ENCODE measurements at regions not wholly inside any gene's neighbourhood (a gene's known extent, or its start where the extent isn't known, plus 50 kb on each side); places are given as distances from the start of the nearest gene placed in this dataset.
"Not testable (repeated sequence)": the region's sequence is repeated elsewhere in the genome, so short reads cannot be mapped to it uniquely, and the experiment has no call there.

DNA sequence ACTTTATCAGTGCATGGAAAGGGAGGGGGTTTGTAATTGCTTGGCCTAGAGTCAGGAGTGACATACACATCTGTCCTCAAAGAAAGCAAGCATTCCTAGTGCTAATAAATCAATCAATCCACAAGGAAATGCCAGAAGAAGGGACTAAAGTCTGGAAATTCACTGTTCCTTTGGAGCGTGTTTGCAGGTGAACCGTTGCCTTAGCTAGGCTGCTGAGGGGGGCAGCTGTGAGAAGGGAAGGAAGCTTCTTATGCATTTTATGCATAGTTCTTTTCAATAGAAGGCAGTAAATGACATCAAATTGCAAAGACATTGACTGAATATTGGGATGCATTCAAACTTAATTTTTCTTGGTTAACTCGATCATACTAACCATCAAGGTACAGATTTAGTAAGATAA is 1092.5 kb upstream of the SEMA6A start:
- no peak for DNase-seq (ENCODE audit: low read depth in 2 of 3, low spot score in 1 of 3)

DNA sequence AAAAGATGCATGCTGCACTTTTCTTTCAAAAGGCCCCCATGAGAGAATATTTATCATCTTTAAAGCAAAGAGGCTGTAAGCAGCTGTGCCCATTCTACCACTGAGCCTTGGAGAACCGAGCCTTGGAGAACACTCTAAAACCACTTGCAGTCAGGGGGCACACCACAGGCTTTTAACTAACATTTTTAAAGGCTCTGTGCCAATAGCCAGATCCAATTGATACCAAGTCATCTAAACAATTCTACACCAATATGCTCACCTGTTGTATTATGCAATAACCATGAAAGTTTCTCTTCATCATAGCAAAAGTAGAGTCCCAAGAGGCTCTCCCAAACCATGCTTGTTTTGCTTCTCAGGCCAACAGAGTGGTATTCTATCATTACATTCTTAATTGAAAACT is 1090.5 kb upstream of the SEMA6A start:
- no peak for DNase-seq (ENCODE audit: low read depth in 2 of 3, low spot score in 1 of 3)

DNA sequence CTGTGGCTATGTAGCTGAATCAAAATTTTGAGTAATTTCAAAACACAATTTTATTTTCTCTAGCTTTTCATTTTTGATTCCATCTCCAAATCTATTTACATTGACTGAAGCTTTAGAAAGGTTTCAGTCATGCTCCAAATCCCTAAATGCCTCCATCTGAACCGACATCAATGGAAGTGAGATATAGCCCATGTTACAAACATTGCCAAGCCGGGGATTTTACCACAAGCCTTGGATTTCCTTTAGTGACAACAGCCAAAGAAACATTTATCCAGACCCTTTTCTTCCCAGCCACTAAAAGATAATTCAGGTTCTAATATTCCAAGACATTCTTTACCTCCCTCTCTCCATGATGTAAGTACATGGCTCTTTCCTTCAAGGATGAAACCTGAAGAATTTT is 1087.7 kb upstream of the SEMA6A start:
- DNase-seq (ENCODE audit: low read depth in 2 of 3, low spot score in 1 of 3) = no peak

DNA sequence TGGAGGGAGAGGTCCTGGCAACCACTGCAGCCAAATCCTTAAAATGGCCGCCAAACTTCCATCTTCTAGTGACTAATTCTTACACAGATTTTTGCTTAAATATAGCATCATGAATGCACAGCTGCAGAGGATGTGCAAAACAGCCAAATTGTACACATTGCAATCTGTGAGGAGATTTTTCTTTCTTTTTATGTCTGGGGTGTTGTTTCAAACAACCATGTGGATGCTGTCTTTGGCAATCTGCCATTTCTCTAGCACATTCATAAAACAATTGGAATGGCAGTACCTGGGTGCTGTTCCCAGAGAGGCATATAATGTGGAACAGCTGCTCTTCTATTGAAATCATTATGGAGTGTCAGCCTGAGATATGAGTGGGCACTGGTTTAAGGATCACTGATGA is 1082.9 kb upstream of the SEMA6A start:
- no peak for DNase-seq (ENCODE audit: low read depth in 2 of 3, low spot score in 1 of 3)

DNA sequence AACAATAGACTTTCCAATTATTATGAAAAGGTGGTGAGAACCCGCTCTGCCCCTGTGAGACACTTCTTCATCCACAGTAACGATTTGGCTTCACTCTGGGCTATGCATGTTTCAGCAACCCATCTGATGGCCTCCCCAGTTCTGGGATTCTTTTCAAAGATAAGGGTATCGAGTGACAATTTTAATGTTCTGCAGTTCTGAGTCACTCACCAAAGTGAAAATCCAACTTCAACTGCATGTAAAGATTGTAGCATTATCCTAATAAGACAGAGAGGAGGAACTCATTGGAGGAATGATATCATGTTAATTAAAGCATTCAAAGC is 1078.3 kb upstream of the SEMA6A start:
- no peak for DNase-seq (ENCODE audit: low read depth in 2 of 3, low spot score in 1 of 3)

DNA sequence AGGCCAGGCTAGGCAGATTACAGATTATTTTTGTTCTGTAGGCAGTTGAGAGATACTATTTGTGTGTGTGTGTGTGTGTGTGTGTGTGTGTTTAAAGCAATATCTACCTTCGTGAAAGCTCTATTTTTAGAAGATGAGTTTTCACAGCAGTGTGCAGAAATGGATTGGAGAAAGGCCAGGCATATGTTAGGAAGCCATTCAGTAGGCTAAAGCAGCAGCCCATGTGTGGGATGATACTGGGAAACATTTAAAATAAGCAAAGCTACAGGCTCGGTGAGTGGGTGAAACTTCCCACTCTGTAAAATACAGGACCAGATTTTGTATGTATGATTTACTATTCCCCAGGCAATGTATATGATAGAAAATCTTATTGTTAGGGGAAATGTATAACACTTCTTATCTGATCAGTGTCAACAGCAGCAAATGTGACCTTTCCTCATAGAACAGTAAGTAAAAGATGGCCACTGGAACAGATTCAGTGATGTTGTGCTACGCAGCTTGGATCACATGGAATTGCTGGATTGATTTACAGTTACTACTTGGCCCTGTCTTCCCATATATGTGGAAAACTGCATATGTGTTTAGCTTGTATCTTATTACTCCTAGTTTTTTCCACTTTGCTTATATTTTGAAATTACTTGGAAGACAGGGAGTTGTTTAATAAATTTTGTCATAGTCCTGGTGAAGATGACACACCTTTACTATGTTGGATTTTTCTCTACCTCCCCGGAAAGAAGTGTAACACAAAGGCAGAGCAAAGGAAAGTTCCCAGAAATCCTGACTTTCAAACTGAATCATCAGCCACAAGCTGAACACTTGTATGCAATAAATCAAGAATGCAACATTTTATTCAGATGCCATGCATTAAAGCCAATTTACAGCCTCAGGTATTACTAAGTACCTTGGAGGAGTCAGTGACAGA is 1077.7 kb upstream of the SEMA6A start:
- no peak for DNase-seq (ENCODE audit: low read depth in 2 of 3, low spot score in 1 of 3)

DNA sequence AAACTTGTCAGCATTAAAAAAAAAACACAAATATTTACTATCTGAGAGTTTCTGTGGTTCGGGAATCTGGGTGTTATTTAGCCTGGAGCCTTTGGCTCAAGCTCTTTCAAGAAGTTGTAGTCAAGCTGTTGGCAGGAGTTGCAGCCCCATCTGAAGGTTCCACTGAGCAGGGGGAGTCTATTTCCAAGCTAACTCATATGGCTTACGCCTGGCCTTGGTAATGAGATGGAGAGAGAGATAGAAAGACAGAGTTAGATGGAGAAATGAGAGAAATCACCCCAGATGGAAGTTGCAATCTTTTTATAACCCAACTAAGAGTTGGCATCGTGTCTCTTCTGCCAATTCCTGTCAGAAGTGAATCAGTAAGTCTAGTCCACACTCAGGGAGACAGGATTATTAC is 1075.2 kb upstream of the SEMA6A start:
- no peak for DNase-seq (ENCODE audit: low read depth in 2 of 3, low spot score in 1 of 3)

DNA sequence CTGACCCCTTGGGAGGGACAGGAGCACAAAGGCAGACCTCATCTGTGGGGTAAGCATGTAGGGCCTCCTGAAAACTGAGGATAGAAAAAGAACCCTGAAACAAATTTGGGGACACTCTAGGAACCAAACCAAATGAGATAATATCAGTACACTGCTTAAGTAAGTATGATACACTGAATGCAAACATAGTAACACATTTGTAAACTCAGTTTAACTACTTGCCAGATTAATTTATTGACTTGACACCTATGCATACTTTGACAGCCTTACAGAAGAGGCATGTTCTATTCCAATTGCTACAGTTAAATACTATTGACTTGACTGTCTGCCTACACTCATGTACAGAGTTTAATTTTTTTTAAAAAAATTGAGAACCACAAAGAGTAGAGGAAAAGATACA is 1070.8 kb upstream of the SEMA6A start:
- no peak for DNase-seq (ENCODE audit: low read depth in 2 of 3, low spot score in 1 of 3)

DNA sequence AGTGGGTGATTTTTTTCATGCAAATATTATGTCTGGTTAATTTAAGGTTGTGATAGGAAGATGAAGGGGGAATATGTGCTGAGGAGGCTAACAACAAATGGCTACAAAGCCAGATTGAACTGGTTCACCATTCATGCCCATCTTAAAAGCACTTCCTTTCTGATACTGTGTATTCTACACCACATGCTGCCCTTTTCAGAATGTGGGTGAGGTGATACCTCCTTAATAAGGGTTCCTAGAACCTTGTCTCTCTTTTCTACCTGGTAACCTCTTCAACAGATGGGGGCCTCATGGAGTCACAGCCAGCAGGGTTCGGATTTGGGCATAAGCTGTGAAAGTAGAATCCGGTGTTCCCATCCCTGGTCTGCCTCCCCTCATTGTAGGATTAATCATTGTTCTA is 1064.0 kb upstream of the SEMA6A start:
- no peak for DNase-seq (ENCODE audit: low read depth in 2 of 3, low spot score in 1 of 3)

DNA sequence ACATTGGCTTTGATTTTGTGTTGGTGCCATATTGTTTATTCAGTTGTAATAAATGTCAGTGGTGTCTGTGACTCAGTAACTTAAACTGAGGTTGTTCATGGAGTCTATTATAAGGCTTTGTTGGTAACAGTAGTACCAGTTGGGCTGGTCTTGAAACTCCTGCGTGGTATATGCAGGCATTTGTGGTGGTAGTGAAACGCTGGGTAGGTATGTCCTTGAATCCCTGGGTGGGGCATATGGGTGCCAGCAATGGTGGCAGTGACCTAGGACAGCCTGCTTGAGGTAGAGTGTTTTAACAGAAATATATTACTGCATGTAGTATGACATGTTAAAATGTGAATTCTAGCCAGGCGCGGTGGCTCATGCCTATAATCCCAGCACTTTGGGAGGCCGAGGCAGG is 1058.5 kb upstream of the SEMA6A start:
- DNase-seq (ENCODE audit: low read depth in 2 of 3, low spot score in 1 of 3) = no peak

DNA sequence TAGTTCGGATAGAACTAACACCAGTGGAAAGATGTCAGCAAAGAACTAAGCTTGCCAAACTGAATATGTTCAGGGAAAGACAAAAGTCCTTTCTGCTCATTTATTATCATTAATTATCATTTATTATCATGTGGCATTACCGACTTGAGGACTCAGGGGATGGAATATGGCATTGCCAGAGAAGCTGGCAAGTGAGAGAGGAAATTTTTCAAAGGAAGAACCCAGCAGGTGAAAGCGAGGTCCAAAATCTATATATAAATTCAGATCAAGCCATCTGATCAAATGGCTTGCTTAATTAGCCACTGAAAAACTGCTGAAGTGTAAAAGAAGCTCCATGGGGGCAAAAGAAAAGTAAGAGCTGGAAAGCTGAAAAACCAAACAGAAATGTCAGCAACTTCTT is 1049.6 kb upstream of the SEMA6A start:
- DNase-seq (ENCODE audit: low read depth in 2 of 3, low spot score in 1 of 3) = no peak

DNA sequence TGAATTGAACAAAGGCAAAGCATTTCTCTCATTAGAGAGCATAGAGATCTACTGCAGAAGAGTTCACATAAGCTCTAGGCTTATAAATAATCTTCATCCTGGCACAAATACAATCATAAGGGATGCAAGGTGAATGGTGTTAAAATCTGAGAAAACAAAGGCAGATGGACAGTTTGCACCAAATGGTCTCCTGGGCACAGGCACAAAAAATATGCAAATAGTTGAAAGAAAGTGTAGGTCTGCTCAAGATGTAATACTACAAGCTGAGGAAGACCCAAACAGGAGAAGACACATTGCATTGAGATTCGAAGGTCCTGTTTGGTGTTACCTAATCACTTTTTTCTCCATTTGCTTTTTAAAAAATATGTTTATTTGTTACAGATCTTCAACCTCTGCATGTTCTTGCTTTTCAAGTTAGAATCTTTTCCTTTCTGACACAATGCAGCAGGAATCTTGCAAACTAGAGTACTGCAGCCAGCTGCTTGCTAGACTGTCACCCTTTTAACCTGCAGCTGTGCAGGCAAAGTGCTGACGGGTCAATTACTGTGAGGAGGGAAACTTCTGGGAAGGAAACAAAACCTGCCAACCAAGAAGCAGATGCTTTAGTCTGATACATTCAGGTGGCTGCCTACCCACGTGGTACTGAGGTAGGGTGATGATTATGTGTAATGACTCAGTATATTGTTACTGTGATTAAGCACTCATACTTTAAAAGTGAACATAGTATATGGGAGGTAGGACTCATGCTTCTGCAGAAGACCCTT is 1048.6 kb upstream of the SEMA6A start:
- DNase-seq (ENCODE audit: low read depth in 2 of 3, low spot score in 1 of 3) = no peak

DNA sequence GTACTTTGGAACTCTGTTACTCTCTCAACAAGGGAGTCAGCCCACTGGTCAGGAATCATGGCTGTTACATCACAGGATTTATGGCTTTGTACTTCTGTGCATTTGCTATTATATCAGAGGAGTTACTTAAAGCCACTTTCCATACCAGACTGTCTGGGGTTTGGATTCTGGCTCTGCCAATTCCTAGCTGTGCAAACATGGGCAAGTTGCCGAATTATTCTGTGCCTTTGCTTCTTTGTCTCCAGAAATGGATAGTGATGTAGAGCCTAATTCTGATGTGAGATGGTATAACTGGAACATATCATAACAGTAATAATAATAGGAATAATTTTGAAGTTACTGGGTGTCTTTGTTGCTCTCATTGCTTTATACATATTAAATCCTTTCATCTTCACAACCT is 1047.3 kb upstream of the SEMA6A start:
- DNase-seq (ENCODE audit: low read depth in 2 of 3, low spot score in 1 of 3) = no peak

DNA sequence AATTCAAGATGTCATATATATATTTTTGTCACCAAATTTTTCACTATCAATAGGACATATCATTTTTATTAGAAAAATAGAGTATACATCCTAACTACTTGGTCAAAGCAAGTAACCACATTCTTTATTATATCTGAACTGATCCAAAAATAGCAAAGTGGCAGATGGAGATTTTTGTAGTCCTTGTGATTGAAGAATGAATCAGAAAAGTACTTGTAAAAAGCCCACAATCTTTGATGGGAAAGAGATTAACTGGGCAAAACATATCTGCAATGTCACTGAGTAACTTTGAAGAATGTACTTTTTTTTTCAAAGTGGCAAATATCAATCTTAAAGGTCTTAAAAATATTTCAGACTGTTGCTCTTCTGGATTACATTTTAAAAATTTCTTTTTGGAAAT is 1040.6 kb upstream of the SEMA6A start:
- no peak for DNase-seq (ENCODE audit: low read depth in 2 of 3, low spot score in 1 of 3)

DNA sequence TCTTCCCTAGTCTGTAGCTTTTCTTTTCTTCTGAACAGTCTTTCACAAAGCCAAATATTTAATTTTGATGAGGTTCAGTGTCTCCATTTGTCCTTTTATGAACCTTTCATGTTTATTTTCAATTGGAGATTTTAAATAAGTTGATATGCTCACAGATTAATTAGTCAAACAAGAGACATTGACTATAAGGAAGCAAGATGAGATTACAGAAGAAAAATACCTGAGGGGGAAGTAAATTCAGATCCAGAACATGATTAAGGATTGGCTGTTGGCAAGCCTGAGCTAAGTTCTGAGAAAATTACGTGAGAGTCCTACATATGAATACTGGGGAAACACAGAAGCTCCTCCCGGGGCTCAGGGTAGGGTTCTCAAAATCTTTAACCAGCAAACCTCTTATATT is 1039.8 kb upstream of the SEMA6A start:
- DNase-seq (ENCODE audit: low read depth in 2 of 3, low spot score in 1 of 3) = no peak

DNA sequence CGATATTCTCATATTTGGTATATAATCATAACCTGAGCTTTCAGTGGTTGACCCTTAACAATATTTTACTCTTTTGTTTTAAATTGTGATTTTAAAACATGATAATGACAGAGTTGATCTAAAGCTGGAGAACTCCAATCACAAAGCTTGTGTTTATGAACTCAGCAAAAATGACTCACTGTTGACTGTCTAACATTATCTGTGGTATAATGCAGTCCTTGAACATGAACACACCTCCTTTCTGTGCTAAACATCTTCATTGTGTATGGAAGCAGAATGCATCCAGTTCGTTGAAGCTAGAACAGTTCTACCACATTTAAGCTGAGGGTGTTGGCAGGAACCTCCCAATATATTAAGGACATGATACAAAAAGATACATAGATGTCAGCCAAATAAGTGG is 1030.2 kb upstream of the SEMA6A start:
- DNase-seq (ENCODE audit: low read depth in 2 of 3, low spot score in 1 of 3) = no peak

DNA sequence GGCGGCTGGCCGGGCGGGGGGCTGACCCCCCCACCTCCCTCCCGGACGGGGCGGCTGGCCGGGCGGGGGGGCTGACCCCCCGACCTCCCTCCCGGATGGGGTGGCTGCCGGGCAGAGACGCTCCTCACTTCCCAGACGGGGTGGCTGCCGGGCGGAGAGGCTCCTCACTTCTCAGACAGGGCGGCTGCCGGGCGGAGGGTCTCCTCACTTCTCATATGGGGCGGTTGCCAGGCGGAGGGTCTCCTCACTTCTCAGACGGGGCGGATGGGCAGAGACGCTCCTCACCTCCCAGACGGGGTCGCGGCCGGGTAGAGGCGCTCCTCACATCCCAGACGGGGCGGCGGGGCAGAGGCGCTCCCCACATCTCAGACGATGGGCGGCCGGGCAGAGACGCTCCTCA is 1025.2 kb upstream of the SEMA6A start:
- DNase-seq (ENCODE audit: low read depth in 2 of 3, low spot score in 1 of 3) = not testable (repeated sequence)

DNA sequence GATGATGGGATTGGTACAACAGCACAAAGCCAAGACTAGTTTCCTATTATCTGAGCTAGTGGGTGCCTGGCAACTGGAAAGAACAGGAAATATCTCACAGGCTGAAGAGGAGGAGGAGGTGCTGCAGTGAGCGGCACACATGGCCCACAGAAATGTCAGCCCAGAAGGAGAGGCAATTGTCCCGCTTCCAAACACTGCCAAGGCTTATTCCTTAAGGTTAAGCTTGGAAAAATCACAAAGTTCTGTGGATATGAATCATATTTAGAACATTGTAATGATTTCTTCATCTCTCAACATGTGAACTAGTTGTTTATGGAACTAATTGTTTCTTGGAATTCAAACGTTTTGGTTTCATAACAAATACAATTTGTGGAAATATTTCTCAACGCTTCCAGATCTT is 1019.5 kb upstream of the SEMA6A start:
- DNase-seq (ENCODE audit: low read depth in 2 of 3, low spot score in 1 of 3) = no peak

DNA sequence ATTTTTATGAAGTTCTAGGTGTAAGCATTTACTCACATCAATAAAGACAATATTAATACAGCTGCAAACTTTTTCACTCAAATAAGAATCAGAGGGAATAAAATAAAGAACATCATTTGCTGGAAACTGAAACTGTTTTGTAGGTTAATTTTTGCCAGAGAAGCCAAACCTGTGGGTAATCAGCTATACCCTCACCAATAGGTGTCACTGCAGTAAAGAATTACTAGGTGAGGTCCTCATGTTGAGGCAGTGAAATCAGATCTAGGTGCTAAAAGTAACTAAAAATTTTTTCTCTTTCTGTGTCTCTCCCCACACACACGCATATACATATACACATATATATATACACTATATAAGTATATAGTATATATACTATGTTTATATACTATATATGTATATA is 1016.3 kb upstream of the SEMA6A start:
- DNase-seq (ENCODE audit: low read depth in 2 of 3, low spot score in 1 of 3) = no peak

DNA sequence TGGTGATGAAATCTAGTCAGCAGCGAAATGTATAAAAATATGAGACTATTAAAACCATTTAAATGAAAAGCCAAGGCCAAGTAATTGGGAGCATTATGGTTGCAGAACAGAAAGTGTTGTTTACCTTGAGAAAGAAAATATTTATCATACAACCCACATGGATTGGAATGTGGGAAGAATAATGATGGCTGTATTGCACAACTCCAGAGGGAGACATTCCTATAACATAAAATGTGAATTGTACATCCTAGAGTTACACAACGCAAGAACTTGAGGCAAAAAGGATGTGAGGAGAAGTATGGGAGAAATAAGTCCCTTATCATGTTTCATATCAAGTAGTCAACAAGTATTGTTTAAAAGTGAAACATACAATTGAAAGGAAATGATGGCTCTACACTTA is 1014.0 kb upstream of the SEMA6A start:
- DNase-seq (ENCODE audit: low read depth in 2 of 3, low spot score in 1 of 3) = no peak

DNA sequence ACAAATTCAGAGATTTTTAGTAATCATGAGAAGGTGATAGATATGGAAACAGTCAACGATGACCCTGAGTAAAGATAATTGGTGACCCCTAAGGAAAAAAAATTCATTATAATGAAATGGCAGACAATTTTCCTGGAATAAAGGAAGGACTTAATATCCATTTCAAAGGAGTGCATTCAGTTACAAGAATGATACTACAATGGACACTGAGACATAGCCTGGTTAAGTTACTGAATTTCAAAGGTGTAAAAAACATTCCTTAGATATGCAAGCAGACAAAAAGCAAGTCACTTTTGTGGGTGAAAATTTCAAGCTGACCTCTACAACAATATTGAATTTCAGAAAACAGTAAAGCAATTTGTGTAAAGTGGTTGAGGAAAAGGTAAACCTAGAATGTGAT is 1012.5 kb upstream of the SEMA6A start:
- DNase-seq (ENCODE audit: low read depth in 2 of 3, low spot score in 1 of 3) = no peak

DNA sequence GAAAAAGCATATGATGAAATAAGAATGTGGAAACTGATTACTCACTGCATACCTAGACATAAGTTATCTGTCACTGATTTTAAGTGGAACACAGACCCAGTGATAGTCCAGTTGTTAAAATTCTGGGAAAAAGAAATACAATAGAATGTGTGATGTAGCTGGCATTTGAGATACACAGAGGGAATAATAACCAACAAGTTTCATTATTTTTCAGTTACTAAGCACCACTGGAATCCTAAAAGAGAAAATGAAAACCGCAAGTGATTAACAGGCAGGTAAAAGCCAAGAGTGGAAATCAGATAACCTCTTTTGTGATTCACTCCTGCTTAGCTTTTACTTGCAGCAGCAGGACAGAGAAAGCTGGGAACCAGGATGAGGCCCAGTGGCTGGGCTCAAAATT is 994.0 kb upstream of the SEMA6A start:
- no peak for DNase-seq (ENCODE audit: low read depth in 2 of 3, low spot score in 1 of 3)

DNA sequence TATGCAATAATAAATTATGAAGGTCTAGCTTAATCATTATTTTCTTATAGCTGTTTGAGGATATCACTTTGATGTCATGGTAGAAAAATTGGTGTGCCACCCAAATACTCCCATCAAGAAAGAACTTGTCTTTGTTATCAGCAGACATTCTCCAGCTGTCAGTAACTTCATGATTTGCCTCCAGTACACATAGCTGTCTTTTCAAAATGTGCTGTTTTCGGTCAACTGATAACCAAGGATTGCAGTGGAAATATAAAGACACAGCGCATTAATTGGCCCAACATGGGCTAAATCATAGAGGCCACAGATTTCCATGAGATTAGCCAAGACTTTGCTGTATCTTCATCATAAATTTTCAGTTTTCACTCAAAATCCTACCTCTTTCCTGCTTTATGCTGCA is 993.5 kb upstream of the SEMA6A start:
- DNase-seq (ENCODE audit: low read depth in 2 of 3, low spot score in 1 of 3) = no peak

Measured in stimulated activated CD4-positive, alpha-beta T cell treated with anti-CD3 and anti-CD28 coated beads, Interleukin-12 subunit alpha, Interleukin-12 subunit beta, amount 100 ng/mL, for 48 hours (primary cell).